ENCODE measurements at regions not wholly inside any gene's neighbourhood (a gene's known extent, or its start where the extent isn't known, plus 50 kb on each side); places are given as distances from the start of the nearest gene placed in this dataset.

GRCh38 chr19:34588846-34589245 is 88.1 kb downstream of the SCGB2B2 start:
- no peak for TF ChIP-seq TCF7L2 (IDR thresholded peaks at IDR 0.05; ENCODE audit: borderline replicate concordance, low read depth, low read length)
- no peak for TF ChIP-seq ZBTB44 (tag by site-specific recombination; IDR thresholded peaks at IDR 0.05)
- TF ChIP-seq ZNF391 (tag by site-specific recombination; IDR thresholded peaks at IDR 0.05; ENCODE audit: borderline replicate concordance, low read depth): no peak
- TF ChIP-seq ZNF621 (tag by site-specific recombination; IDR thresholded peaks at IDR 0.05): no peak
- TF ChIP-seq ELK4 (IDR thresholded peaks at IDR 0.05; ENCODE audit: borderline replicate concordance, low read depth, low read length): no peak
- TF ChIP-seq BCL11A (tag by site-specific recombination; IDR thresholded peaks at IDR 0.05; ENCODE audit: low read depth): no peak
- no peak for TF ChIP-seq PRDM10 (tag by site-specific recombination; IDR thresholded peaks at IDR 0.05)
- no peak for TF ChIP-seq CTCF (tag by site-specific recombination; IDR thresholded peaks at IDR 0.05)
- no peak for TF ChIP-seq ZBTB1 (tag by site-specific recombination; IDR thresholded peaks at IDR 0.05)
- no peak for TF ChIP-seq YY1 (tag by site-specific recombination; IDR thresholded peaks at IDR 0.05)
- TF ChIP-seq ZNF704 (tag by site-specific recombination; IDR thresholded peaks at IDR 0.05): no peak
- no peak for TF ChIP-seq ZNF184 (tag by site-specific recombination; IDR thresholded peaks at IDR 0.05)
- no peak for TF ChIP-seq ZNF157 (tag by site-specific recombination; IDR thresholded peaks at IDR 0.05)
- no peak for TF ChIP-seq REST (tag by site-specific recombination; IDR thresholded peaks at IDR 0.05)
